Erythroblast (primary cell): ENCODE measurements at regions not wholly inside any gene's neighbourhood (a gene's known extent, or its start where the extent isn't known, plus 50 kb on each side); places are given as distances from the start of the nearest gene placed in this dataset.

Source experiments
- GATA1 ChIP-seq: IDR thresholded peaks from 2 replicates; pipeline ENCODE4 v1.6.1; 2011; ENCODE audit warnings: low read depth, mild to moderate bottlenecking, control low read depth, low read length, moderate library complexity
- POLR2A ChIP-seq: IDR thresholded peaks from 2 replicates; pipeline ENCODE4 v1.6.1; 2011; ENCODE audit warnings: mild to moderate bottlenecking, low read length

GRCh38 chr13:47110833-47111240 is 214.0 kb upstream of the HTR2A start:
- TF ChIP-seq POLR2A = no peak
- no peak for TF ChIP-seq GATA1
